GM18858 (cell line): ENCODE measurements at regions not wholly inside any gene's neighbourhood (a gene's known extent, or its start where the extent isn't known, plus 50 kb on each side); places are given as distances from the start of the nearest gene placed in this dataset.

ENCODE experiments used
- ATAC-seq: cut with Tn5 transposase; IDR thresholded peaks from one replicate; pipeline ENCODE4 v1.9.1; 2021; ENCODE audit not compliant: unreplicated experiment

GRCh38 chr18:34977838-34978532 lies 63.2 kb upstream of the MAPRE2 start:
- ATAC-seq, result peak; percentile 28

- ATAC-seq, result no peak
Observed at GRCh38 chr18:34978533-34978893, 62.7 kb upstream of the MAPRE2 start.

GRCh38 chr18:34978953-34979608 lies 62.1 kb upstream of the MAPRE2 start:
- ATAC-seq, result peak; percentile 32

GRCh38 chr18:34981487-34981886 lies 59.7 kb upstream of the MAPRE2 start:
- ATAC-seq, result no peak

GRCh38 chr18:34985963-34986362 lies 55.2 kb upstream of the MAPRE2 start:
- no peak for ATAC-seq

- no peak for ATAC-seq
Observed at GRCh38 chr18:34990597-34990996, 50.6 kb upstream of the MAPRE2 start.

DNA sequence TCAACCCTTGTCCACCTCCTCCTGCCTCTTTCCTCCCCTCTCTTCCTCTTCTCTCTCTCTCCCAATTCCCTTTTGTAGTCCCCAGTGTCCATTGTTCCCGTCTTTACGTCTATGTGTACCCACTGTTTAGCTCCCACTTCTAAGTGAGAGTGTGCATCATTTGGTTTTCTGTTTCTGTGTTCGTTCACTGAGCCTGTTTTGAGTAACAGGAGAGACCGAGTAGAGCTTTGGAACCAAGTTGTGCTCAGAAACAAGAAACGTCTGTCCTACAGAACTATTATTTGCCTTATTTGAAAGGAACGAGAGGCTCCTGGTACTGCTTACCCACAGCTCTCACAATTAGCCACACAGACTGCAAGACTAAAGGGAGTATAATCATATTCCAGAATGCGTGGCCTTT lies 50.1 kb upstream of the MAPRE2 start:
- ATAC-seq, result no peak
